Skin of body (tissue), 1 donor: ENCODE measurements at regions not wholly inside any gene's neighbourhood (a gene's known extent, or its start where the extent isn't known, plus 50 kb on each side); places are given as distances from the start of the nearest gene placed in this dataset.

Source experiments
- DNase-seq: peaks from one replicate; lab custom pipeline; 2025; lab: John Stamatoyannopoulos, UW

GRCh38 chr2:205902041-205902899, 183.7 kb downstream of the INO80D start:
- peak; percentile 29 for DNase-seq

GRCh38 chr2:205901491-205901890, 184.5 kb downstream of the INO80D start:
- no peak for DNase-seq

- DNase-seq: no peak
These were observed 187.2 kb downstream of the INO80D start for GRCh38 chr2:205898744-205899143.

- no peak for DNase-seq
These were observed 189.9 kb downstream of the INO80D start for GRCh38 chr2:205895981-205896655.

GRCh38 chr2:205892665-205893259, 193.2 kb downstream of the INO80D start:
- DNase-seq: no peak

- DNase-seq: no peak
These were observed 193.7 kb downstream of the INO80D start for GRCh38 chr2:205892251-205892655.

GRCh38 chr2:205889114-205889513, 196.9 kb downstream of the INO80D start:
- DNase-seq: no peak

- DNase-seq: no peak
These were observed 198.3 kb downstream of the INO80D start for GRCh38 chr2:205887637-205888036.

GRCh38 chr2:205885492-205886099, 200.4 kb downstream of the INO80D start:
- peak; percentile 39 for DNase-seq

GRCh38 chr2:205883965-205884364, 201.7 kb downstream of the NRP2 start:
- no peak for DNase-seq

- DNase-seq: no peak
These were observed 200.6 kb downstream of the NRP2 start for GRCh38 chr2:205882806-205883425.

- no peak for DNase-seq
These were observed 197.7 kb downstream of the NRP2 start for GRCh38 chr2:205880048-205880447.

GRCh38 chr2:205878999-205879762, 196.9 kb downstream of the NRP2 start:
- no peak for DNase-seq

GRCh38 chr2:205877496-205877895, 195.2 kb downstream of the NRP2 start:
- DNase-seq: no peak

- no peak for DNase-seq
These were observed 193.8 kb downstream of the NRP2 start for GRCh38 chr2:205876127-205876526.

- no peak for DNase-seq
These were observed 190.4 kb downstream of the NRP2 start for GRCh38 chr2:205872716-205873115.

GRCh38 chr2:205869439-205869838, 187.1 kb downstream of the NRP2 start:
- DNase-seq: no peak

- DNase-seq: no peak
These were observed 186.6 kb downstream of the NRP2 start for GRCh38 chr2:205868773-205869333.

- DNase-seq: no peak
These were observed 185.8 kb downstream of the NRP2 start for GRCh38 chr2:205868053-205868452.

- no peak for DNase-seq
These were observed 185.1 kb downstream of the NRP2 start for GRCh38 chr2:205867371-205867770.
